Hepatocyte (in vitro differentiated cells): ENCODE measurements at regions not wholly inside any gene's neighbourhood (a gene's known extent, or its start where the extent isn't known, plus 50 kb on each side); places are given as distances from the start of the nearest gene placed in this dataset.

ENCODE experiments used
- CTCF ChIP-seq: fragments of 200-600 bp; sonication (generic); IDR thresholded peaks from 2 replicates; pipeline ENCODE4 v1.5.1; 2016; ENCODE audit warnings: antibody characterized with exemption, mild to moderate bottlenecking; ENCODE audit not compliant: poor library complexity
- EZH2 ChIP-seq: fragments of 200-600 bp; sonication (generic); IDR thresholded peaks from 2 replicates; pipeline ENCODE4 v1.6.1; 2016; ENCODE audit warnings: antibody characterized with exemption, mild to moderate bottlenecking, borderline replicate concordance

- TF ChIP-seq CTCF: peak; percentile 38
- no peak for TF ChIP-seq EZH2
Measured at GRCh38 chr11:127789927-127790326, 789.4 kb upstream of the KIRREL3 start.
